Central memory CD4-positive, alpha-beta T cell (primary cell): ENCODE measurements at regions not wholly inside any gene's neighbourhood (a gene's known extent, or its start where the extent isn't known, plus 50 kb on each side); places are given as distances from the start of the nearest gene placed in this dataset.

ENCODE experiments used
- DNase-seq: peaks from one replicate; pipeline ENCODE4 v3.0.0; 2022

GRCh38 chr15:46266661-46267060 is 631.8 kb downstream of the SQOR start:
- no peak for DNase-seq

DNA sequence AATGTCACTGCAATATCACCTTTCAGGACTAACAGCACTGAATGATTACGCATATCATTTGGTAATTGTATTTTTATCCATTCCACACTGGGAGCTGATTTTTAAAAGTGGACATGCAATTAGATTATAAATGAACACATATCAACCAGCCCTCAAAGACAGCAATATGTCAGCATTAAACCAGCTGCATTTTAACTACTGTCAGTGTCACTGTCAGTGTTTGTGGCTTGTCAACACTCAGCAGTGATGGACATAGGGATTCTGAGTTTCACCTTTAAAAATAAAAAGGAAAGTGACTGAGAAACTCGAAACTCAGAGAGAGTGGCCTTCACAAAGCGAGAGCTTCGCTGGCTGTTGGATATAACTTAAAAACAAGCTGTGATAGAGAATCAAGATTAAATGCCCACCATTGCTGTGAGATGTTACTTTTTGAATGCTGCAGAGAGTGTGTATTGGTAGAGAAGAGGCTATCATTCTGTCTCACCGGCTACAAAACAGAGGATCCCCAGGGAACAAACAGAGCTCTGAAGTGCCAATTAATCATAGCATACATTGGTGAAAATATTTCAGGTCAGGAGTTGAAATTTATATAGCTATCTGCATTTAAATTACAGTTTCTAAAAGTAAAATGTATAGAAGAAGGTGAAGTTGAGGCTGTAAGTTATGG is 635.8 kb downstream of the SQOR start:
- no peak for DNase-seq

DNA sequence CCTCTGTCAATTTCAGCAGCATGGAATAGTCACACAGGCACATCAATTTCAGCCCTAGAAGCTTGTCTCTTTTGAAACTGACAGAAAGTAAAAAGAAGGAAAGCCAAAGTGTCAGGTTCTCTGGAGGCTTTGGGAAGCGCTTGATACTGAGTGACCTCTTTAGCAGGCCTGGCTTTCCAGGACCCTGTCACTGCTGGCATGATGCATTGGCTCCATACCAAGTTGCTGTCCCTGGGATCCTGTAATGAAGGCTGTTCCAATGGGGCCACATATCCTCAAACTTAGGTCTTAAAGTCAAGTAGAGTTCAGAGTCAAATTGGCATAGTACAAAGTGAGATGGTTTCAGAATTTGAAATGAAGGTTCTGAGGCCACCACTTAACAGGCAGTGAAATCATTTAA is 640.9 kb downstream of the SQOR start:
- DNase-seq = no peak

GRCh38 chr15:46277451-46277850 is 642.6 kb downstream of the SQOR start:
- DNase-seq = no peak

GRCh38 chr15:46278062-46278461 is 643.2 kb downstream of the SQOR start:
- no peak for DNase-seq

- DNase-seq = no peak
Observed at GRCh38 chr15:46278486-46279090, 643.8 kb downstream of the SQOR start.

DNA sequence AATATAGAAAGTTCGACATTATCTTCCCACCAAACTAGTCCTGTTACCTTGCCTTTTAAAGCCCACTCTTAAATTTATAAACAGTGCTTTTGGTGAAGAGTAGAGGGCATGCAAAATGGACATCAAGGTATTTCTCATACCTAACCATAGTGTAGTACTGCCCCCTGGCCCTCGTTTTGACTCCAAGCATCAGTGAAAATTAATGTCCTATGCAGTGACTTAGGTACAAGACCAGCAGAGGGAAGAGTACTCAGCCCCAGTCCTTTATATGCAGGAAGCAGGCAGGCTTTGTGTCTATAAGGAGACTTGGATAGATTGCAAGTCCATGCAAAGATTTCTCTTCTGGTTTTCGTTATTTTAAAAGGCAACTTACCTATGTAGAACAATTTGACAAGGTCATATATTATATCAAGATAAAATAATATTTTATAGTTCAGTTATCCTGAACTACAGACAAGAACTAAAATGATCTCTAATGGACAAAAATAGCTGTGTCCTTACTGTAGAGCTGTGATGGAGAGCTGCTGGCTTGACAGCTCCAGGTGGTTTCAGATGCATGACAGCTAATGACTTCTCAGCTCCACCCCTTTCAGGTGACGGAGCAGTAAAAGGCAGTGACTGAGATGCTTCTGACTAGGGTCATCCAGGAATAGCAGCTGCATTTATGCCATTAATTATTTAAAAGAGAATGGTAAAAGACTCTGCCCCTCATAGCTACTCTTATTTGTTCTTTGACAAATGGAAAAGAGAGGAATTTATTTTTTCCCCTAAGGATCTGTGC is 646.1 kb downstream of the SQOR start:
- DNase-seq = no peak

- DNase-seq = no peak
Observed at GRCh38 chr15:46293550-46293949, 658.7 kb downstream of the SQOR start.

DNA sequence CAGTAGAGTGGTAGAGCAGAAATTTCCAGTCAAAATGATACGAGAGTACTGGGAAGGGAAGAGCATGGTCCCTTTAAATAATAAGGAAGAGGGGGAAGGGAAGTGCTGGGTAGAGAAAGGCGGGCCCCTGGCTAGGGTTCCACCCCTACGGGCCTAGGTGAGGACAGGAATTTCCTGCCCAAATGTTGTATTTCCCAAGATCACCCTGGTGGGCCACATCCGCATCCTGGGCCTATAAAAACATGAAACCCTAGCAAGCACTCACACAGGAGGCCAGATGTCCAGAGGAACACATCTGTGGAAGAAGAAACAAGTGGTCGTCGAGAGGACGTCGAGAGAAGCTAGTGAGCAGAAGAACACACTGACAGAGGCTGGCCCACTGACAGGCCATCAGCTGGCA is 661.2 kb downstream of the SQOR start:
- no peak for DNase-seq

- DNase-seq = no peak
Observed at GRCh38 chr15:46296797-46297196, 662.0 kb downstream of the SQOR start.

DNA sequence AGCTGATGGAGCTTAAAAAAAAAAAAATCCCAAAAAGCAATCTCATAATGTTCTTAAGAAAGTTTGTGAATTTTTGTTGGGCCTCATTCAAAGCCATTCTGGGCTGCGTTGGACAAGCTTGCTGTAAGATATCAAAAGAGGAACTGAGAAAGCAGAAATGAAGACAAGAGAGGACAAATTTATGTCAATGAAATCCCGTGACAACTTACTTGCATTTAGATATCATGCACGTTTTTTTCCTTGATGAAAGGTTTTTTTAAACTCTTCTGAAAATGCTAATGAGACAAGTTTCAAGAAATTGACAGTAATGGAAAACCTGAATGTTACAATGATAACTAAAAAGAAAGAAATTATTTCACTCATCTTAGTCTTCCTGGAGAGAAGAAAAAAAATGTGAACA is 662.9 kb downstream of the SQOR start:
- no peak for DNase-seq

DNA sequence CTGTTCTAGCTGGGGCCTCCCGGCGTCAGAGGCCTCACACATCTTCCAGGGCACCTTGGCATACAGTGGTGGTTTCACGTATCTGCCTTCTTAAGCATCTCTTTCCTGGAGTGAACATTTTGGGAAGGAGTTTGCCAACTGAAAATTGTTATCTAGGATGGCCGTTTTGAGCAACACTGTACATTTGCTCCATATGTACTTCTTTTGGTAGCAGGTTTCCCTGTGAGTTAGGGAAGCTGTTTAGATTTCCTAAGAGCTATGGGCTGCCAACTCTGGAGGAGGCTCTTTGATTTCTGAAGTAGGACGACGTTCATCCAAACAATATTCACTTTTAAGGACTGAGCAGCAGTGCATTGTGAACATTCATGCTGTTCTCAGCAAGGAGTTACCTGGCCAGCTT is 665.9 kb downstream of the SQOR start:
- DNase-seq = no peak

DNA sequence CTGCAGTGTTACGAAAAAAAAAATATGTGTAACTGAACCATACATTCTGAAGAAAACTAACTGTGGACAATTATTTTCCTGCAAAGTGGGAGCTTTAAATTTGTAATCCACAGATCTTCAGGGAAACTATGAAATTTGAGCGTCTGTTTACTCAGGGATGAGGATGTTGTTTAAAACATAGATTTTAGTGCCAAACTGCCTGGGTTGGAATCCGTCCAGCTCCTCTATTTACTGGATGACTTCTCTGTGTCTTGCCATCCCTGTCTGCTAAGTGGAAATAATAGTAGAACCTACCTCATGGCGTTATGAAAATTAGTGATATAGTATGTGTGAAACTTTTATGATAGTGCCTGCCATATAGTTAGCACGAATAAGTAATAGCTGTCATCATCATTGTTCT is 666.5 kb downstream of the SQOR start:
- DNase-seq = no peak

DNA sequence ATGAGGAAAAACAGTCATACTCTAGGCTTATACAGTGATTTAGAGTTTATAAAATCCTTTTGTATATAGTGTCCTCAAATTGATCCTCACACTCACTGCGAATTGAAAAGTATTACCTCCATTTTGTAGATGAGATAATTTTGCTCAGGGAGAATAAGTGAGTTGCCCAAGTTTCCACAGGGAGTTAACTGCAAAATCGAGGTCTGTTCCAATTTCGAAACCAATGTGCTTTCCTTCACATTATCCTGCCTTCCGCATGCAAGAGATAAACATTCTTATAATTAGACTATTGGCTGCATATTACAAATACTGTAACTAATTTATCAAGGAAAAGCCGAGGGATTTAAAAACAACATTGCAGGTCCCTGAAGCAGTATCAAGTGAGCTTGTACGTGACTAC is 667.0 kb downstream of the SQOR start:
- no peak for DNase-seq

DNA sequence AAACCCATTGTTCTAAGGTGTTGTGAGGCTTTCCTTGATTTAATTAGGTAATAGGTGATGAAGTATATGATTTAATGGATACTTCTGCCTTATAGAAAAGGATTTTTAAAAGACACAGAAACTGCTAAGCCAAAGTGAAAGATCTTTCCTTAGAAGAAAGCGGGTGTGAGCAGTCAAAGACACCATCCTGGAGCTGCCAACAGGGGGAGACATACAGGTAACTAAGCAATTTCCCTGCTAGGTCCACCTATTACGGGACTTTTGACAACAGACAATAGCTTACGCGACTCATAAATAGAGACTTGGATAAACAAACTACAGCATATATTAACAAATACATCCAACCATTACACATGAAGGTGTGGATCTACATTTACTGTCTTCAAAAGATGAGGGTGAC is 669.5 kb downstream of the SQOR start:
- no peak for DNase-seq

GRCh38 chr15:46307746-46308145 is 672.9 kb downstream of the SQOR start:
- no peak for DNase-seq

- no peak for DNase-seq
Observed at GRCh38 chr15:46309914-46310313, 675.1 kb downstream of the SQOR start.

- DNase-seq = peak; percentile 9
Observed at GRCh38 chr15:46312133-46312740, 677.4 kb downstream of the SQOR start.

DNA sequence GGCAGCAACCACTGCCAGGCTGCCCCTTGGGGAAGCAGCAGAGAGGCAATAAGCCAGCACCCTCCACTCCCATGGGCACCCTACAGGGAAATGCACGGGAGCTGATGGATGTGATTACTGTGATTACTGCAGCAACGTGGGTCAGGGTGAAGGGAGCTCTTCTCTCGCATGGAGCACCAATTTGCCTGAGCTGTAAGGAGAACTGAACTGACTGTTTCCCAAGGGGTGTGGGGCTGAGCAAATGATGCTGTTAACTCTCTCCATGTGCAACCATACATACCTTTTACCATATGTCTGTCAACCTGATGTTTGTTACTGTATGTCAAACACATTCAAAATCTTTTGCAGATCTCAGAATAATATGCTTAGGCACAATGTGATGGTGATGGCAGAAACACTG is 680.6 kb downstream of the SQOR start:
- DNase-seq = no peak

- no peak for DNase-seq
Observed at GRCh38 chr15:46316024-46316423, 681.2 kb downstream of the SQOR start.

DNA sequence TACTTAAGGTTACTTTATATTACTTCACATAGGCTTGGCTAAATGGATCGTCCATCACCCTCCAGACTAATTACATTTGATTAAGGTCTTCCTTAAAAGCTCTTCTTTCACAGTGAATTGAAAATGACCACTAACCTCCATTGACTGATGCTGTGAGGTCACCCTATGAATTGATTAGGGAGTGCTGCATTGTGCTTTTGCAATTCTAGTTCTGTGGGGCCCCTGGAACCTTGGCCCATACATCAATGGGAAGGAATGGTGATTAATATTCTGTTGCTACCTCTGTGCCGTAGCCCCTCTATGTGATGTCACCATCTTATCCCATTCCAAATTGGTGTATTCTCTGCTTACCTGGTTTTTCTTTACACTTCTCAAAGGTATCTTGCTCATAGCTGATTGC is 682.2 kb downstream of the SQOR start:
- no peak for DNase-seq

GRCh38 chr15:46322753-46323152 is 687.9 kb downstream of the SQOR start:
- no peak for DNase-seq

- no peak for DNase-seq
Observed at GRCh38 chr15:46326173-46326572, 691.3 kb downstream of the SQOR start.

GRCh38 chr15:46328821-46329220 is 694.0 kb downstream of the SQOR start:
- DNase-seq = no peak
